GM21825 (cell line): ENCODE measurements at regions not wholly inside any gene's neighbourhood (a gene's known extent, or its start where the extent isn't known, plus 50 kb on each side); places are given as distances from the start of the nearest gene placed in this dataset.
"Not testable (repeated sequence)": the region's sequence is repeated elsewhere in the genome, so short reads cannot be mapped to it uniquely, and the experiment has no call there.

Experiments used
- ATAC-seq: cut with Tn5 transposase; IDR thresholded peaks from one replicate; pipeline ENCODE4 v1.9.1; 2021; ENCODE audit warnings: mild to moderate bottlenecking, moderate library complexity; ENCODE audit not compliant: unreplicated experiment

GRCh38 chr7:16098058-16098457 is 323.3 kb downstream of the CRPPA start:
- ATAC-seq, result no peak

- ATAC-seq, result no peak
These were observed 326.0 kb downstream of the CRPPA start for GRCh38 chr7:16095171-16095950.

GRCh38 chr7:16094651-16095050 is 326.7 kb downstream of the CRPPA start:
- no peak for ATAC-seq

- ATAC-seq, result no peak
These were observed 328.6 kb downstream of the CRPPA start for GRCh38 chr7:16092711-16093110.

- no peak for ATAC-seq
These were observed 329.5 kb downstream of the CRPPA start for GRCh38 chr7:16091701-16092310.

GRCh38 chr7:16089801-16090200 is 331.5 kb downstream of the CRPPA start:
- no peak for ATAC-seq

- no peak for ATAC-seq
These were observed 332.1 kb downstream of the CRPPA start for GRCh38 chr7:16089191-16089590.

- no peak for ATAC-seq
These were observed 334.6 kb downstream of the CRPPA start for GRCh38 chr7:16086743-16087142.

- ATAC-seq, result not testable (repeated sequence)
These were observed 335.6 kb downstream of the CRPPA start for GRCh38 chr7:16085780-16086179.

GRCh38 chr7:16084875-16085274 is 336.5 kb downstream of the CRPPA start:
- no peak for ATAC-seq

- no peak for ATAC-seq
These were observed 337.0 kb downstream of the CRPPA start for GRCh38 chr7:16084370-16084769.

GRCh38 chr7:16083931-16084330 is 337.4 kb downstream of the CRPPA start:
- no peak for ATAC-seq

GRCh38 chr7:16080131-16080530 is 341.2 kb downstream of the CRPPA start:
- ATAC-seq, result no peak

- ATAC-seq, result no peak
These were observed 341.6 kb downstream of the CRPPA start for GRCh38 chr7:16079723-16080122.

GRCh38 chr7:16078076-16078952 is 343.0 kb downstream of the CRPPA start:
- ATAC-seq, result peak; percentile 70

GRCh38 chr7:16071246-16071857 is 350.0 kb downstream of the CRPPA start:
- ATAC-seq, result peak; percentile 82

GRCh38 chr7:16070806-16071205 is 350.5 kb downstream of the CRPPA start:
- ATAC-seq, result no peak

GRCh38 chr7:16069998-16070397 is 351.3 kb downstream of the CRPPA start:
- no peak for ATAC-seq

- no peak for ATAC-seq
These were observed 353.2 kb downstream of the CRPPA start for GRCh38 chr7:16068183-16068582.

- ATAC-seq, result no peak
These were observed 353.6 kb downstream of the CRPPA start for GRCh38 chr7:16067711-16068110.

- ATAC-seq, result no peak
These were observed 354.4 kb downstream of the CRPPA start for GRCh38 chr7:16066805-16067459.
